CD14-positive monocyte (primary cell): ENCODE measurements at regions not wholly inside any gene's neighbourhood (a gene's known extent, or its start where the extent isn't known, plus 50 kb on each side); places are given as distances from the start of the nearest gene placed in this dataset.

Source experiments
- DNase-seq, 3 donors: peaks; one replicate each; pipeline ENCODE4 v3.0.0-alpha.2; 2011 to 2022
- H2AFZ ChIP-seq: 2 replicates; pipeline ENCODE4 v1.6.0; 2012; ENCODE audit warnings: mild to moderate bottlenecking, low read depth, low read length, inconsistent platforms; ENCODE audit not compliant: insufficient read depth, poor library complexity, severe bottlenecking
- H3K27ac ChIP-seq, 2 donors: 1 replicate in 1 of 2; 2 replicates in 1 of 2; pipeline ENCODE4 v1.5.1; 2012 to 2013; ENCODE audit warnings: low read length in 2 of 2, control low read depth in 1 of 2, inconsistent platforms in 1 of 2, low read depth in 1 of 2, mild to moderate bottlenecking in 1 of 2
- H3K27me3 ChIP-seq, 2 donors: one replicate each; pipeline versions ENCODE4 v1.6.0 to v1.6.1; 2011 to 2013; ENCODE audit warnings: low read length in 2 of 2; ENCODE audit not compliant: control insufficient read depth in 2 of 2, insufficient read depth in 2 of 2
- H3K36me3 ChIP-seq, 2 donors: replicated peaks in 1 of 2; 1 replicate in 1 of 2; 2 replicates in 1 of 2; pipeline versions ENCODE4 v1.5.1 to v1.6.1; 2012 to 2013; ENCODE audit warnings: low read length in 2 of 2, control low read depth in 1 of 2, inconsistent platforms in 1 of 2, mild to moderate bottlenecking in 1 of 2; ENCODE audit not compliant: insufficient read depth in 2 of 2, control insufficient read depth in 1 of 2
- H3K4me1 ChIP-seq, 2 donors: 1 replicate in 1 of 2; 2 replicates in 1 of 2; pipeline versions ENCODE4 v1.5.1 to v1.6.1; 2012 to 2013; ENCODE audit warnings: low read length in 2 of 2, control low read depth in 1 of 2, inconsistent platforms in 1 of 2, mild to moderate bottlenecking in 1 of 2, moderate library complexity in 1 of 2; ENCODE audit not compliant: insufficient read depth in 2 of 2, control insufficient read depth in 1 of 2
- H3K4me2 ChIP-seq: replicated peaks from 2 replicates; pipeline ENCODE3; 2012; ENCODE audit warnings: low read length, moderate library complexity, mild to moderate bottlenecking; ENCODE audit not compliant: poor library complexity, severe bottlenecking; ENCODE audit errors: extremely low read depth
- H3K4me3 ChIP-seq, 3 experiments: fragments of 200-600 bp in 1 of 3; sonication (generic) in 1 of 3; replicated peaks in 1 of 3; 1 replicate in 2 of 3; 2 replicates in 1 of 3; pipeline ENCODE4 v1.5.1; 2011 to 2013; ENCODE audit warnings: low read length in 3 of 3, mild to moderate bottlenecking in 3 of 3, control low read depth in 2 of 3, low read depth in 2 of 3, inconsistent platforms in 1 of 3, moderate library complexity in 1 of 3
- H3K79me2 ChIP-seq: 2 replicates; pipeline ENCODE4 v1.6.0; 2012; ENCODE audit warnings: mild to moderate bottlenecking, control low read depth, inconsistent platforms, low read length, moderate library complexity; ENCODE audit not compliant: insufficient read depth
- H3K9ac ChIP-seq: 2 replicates; pipeline ENCODE4 v1.6.0; 2017; ENCODE audit warnings: low read length, mild to moderate bottlenecking; ENCODE audit not compliant: insufficient read depth, poor library complexity, severe bottlenecking
- H3K9me3 ChIP-seq, 2 donors: replicated peaks in 1 of 2; 1 replicate in 1 of 2; 2 replicates in 1 of 2; pipeline versions ENCODE4 v1.5.1 to v1.6.1; 2012 to 2013; ENCODE audit warnings: low read length in 2 of 2, control low read depth in 1 of 2; ENCODE audit not compliant: control insufficient read depth in 1 of 2, insufficient read depth in 1 of 2
- H4K20me1 ChIP-seq: 2 replicates; pipeline ENCODE4 v1.6.0; 2012; ENCODE audit warnings: mild to moderate bottlenecking, low read length, control low read depth, moderate library complexity; ENCODE audit not compliant: insufficient read depth
- H3K27ac Mint-ChIP-seq, 7 donors: one replicate each; pipeline ENCODE4 v1.8.0; 2020; ENCODE audit warnings: mild to moderate bottlenecking in 7 of 7, mixed read lengths in 7 of 7, moderate library complexity in 6 of 7, inconsistent platforms in 2 of 7
- H3K27me3 Mint-ChIP-seq, 3 donors: one replicate each; pipeline ENCODE4 v1.8.0; 2021 to 2022; ENCODE audit warnings: low read depth in 3 of 3, mild to moderate bottlenecking in 3 of 3, mixed read lengths in 3 of 3, moderate library complexity in 3 of 3, inconsistent platforms in 1 of 3
- H3K36me3 Mint-ChIP-seq, 2 donors: one replicate each; pipeline ENCODE4 v1.8.0; 2020; ENCODE audit warnings: mixed read lengths in 2 of 2, inconsistent platforms in 1 of 2, mild to moderate bottlenecking in 1 of 2
- H3K4me1 Mint-ChIP-seq: one replicate; pipeline ENCODE4 v1.8.0; 2020; ENCODE audit warnings: mild to moderate bottlenecking, mixed read lengths
- H3K4me3 Mint-ChIP-seq, 2 donors: one replicate each; pipeline ENCODE4 v1.8.0; 2020; ENCODE audit warnings: mild to moderate bottlenecking in 2 of 2, mixed read lengths in 2 of 2, moderate library complexity in 1 of 2
- H3K9me3 Mint-ChIP-seq, 7 donors: one replicate each; pipeline ENCODE4 v1.8.0; 2020 to 2022; ENCODE audit warnings: mixed read lengths in 7 of 7, mild to moderate bottlenecking in 6 of 7, moderate library complexity in 6 of 7, inconsistent platforms in 2 of 7
- CTCF ChIP-seq: fragments of 200-600 bp; IDR thresholded peaks from one replicate; pipeline ENCODE4 v1.8.0; 2022; ENCODE audit warnings: antibody characterized with exemption, mild to moderate bottlenecking
- WGBS: methylation state at CpG from one replicate; pipeline ENCODE4 v1.1.5; 2013; ENCODE audit warnings: missing lambda C conversion rate; ENCODE audit not compliant: insufficient coverage; 5-methylcytosine and 5-hydroxymethylcytosine counted together
- intact Hi-C, 2 donors: fragments of 100-400 bp; cut with micrococcal nuclease; formaldehyde crosslinking; loops; one replicate each; pipeline versions ENCODE4 v1.15.0 to v1.15.1; 2023

- Histone ChIP-seq H3K36me3 (no peaks in the 10 kb centered on the region), H3K9me3 (no peaks in the 10 kb centered on the region), H3K4me2 (no peak overlapping the region), H2AFZ (no peak overlapping the region), H3K9ac (no peak overlapping the region), H3K27me3 (no peaks in the 10 kb centered on the region), H4K20me1 (no peaks in the 10 kb centered on the region), H3K79me2 (no peaks in the 10 kb centered on the region), H3K4me1 (no peaks in the 10 kb centered on the region), H3K4me3 (no peak overlapping the region), H3K27ac (no peak overlapping the region)
- H3K36me3 Mint-ChIP-seq = no peaks in the 10 kb centered on the region
- peaks cover 0 to under 1% (median 0%) of the 10 kb centered on the region in 3 donors for H3K27me3 Mint-ChIP-seq
- no peaks in the 10 kb centered on the region for H3K4me1 Mint-ChIP-seq
- no peak overlapping the region for H3K4me3 Mint-ChIP-seq
- no peak for DNase-seq
- no CpG with 5 or more reads among the region's 2 CpGs for WGBS
- no peak for TF ChIP-seq CTCF
- no peak overlapping the region for H3K27ac Mint-ChIP-seq
- H3K9me3 Mint-ChIP-seq = peaks cover 0 to 4% (median 1%) of the 10 kb centered on the region in 7 donors
- intact Hi-C loops = no loop called here
Observed at GRCh38 chr11:95419915-95420314, 188.9 kb upstream of the SESN3 start.

DNA sequence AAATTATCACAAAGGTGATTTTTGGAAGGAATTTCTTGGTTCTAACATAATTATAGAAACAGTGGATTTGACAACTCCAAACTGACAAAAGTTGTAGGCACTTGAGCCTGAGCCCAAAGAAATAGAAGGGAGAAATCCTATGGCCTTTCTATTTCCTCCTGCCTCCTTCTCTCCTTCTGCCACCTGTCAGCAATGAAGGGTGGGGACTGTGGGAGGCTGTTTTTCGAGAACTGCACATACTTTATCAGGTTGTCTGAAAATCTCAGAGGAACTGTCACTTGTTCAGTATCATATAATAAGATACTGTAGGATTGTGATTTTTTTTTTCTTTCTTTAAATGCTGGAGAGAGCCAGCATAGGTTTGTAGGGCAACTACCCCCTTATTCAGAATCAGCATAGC lies 187.9 kb upstream of the SESN3 start:
- Mint-ChIP-seq H3K4me3 (no peak overlapping the region), H3K27ac (no peak overlapping the region), H3K27me3 (peaks cover 0 to 1% (median 0%) of the 10 kb centered on the region in 3 donors), H3K9me3 (peaks cover 0 to 4% (median 0%) of the 10 kb centered on the region in 7 donors), H3K36me3 (no peaks in the 10 kb centered on the region), H3K4me1 (no peaks in the 10 kb centered on the region)
- no CpG with 5 or more reads among the region's 1 CpG for WGBS
- no peak overlapping the region for H3K4me2 ChIP-seq
- no peak overlapping the region for H3K27ac ChIP-seq
- no peaks in the 10 kb centered on the region for H4K20me1 ChIP-seq
- no peaks in the 10 kb centered on the region for H3K79me2 ChIP-seq
- H3K36me3 ChIP-seq = no peaks in the 10 kb centered on the region
- H3K4me3 ChIP-seq = no peak overlapping the region
- no peak overlapping the region for H2AFZ ChIP-seq
- no peaks in the 10 kb centered on the region for H3K4me1 ChIP-seq
- intact Hi-C loops = no loop called here
- no peak for DNase-seq
- H3K9me3 ChIP-seq = no peaks in the 10 kb centered on the region
- no peak for TF ChIP-seq CTCF
- H3K9ac ChIP-seq = no peak overlapping the region
- H3K27me3 ChIP-seq = no peaks in the 10 kb centered on the region
